ENCODE measurements at regions not wholly inside any gene's neighbourhood (a gene's known extent, or its start where the extent isn't known, plus 50 kb on each side); places are given as distances from the start of the nearest gene placed in this dataset.

DNA sequence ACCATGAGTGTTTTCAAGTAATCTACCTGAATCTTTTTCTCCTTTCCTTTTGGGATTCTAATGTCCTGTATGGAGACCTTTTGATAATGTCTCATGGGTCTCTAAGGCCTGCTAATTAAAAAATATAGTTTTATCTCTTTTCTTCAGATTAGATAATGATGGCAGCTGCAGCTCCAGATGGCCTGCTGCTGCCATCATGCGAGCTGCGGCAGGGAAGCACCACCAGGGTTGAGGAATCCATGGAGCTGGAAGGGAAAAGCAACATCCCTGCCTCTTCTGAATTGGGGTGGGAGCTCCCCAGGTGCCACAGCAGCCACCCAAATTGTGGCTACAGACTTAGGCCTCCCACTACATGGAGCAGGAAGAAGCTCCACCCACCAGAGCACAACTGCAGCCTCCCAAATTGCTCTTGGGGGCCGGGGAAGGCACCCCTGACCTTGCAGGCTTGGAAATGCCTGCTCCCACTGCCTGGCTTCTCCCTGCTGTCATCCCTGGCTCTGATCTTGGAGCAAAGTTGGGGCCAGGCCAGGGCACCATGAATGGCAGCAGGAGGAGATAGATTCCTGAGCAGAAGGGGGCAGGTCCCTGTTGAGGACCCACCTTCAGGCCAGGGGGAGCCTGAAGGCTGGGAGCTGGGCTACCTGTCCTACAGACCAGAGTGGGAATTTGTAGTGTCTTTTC, 189.6 kb upstream of the MAN1A1 start:
- Histone ChIP-seq H2AK5ac (ENCODE audit: low read depth, low read length) (peak overlapping the region; percentile 22), H3K4ac (ENCODE audit: low read depth, low read length) (no peak overlapping the region; the same call in 1 of the 2 replicates), H4K20me1 (ENCODE audit: insufficient read depth, low read length) (no peaks in the 10 kb centered on the region), H3K27me3 (ENCODE audit: control insufficient read depth, insufficient read depth, low read length) (no peaks in the 10 kb centered on the region; the same call in 1 of the 2 replicates), H2AK9ac (replicated peaks; ENCODE audit: low read depth, low read length, poor library complexity) (peak overlapping the region; percentile 55), H3K4me3 (ENCODE audit: insufficient read depth, low read depth, low read length) (no peak overlapping the region), H4K8ac (ENCODE audit: low read depth in 2 of 2, low read length in 2 of 2) (no peak overlapping the region), H4K91ac (ENCODE audit: insufficient read depth, low read depth, low read length) (peak overlapping the region; percentile 78; the same call in 1 of the 2 replicates), H3K9me3 (ENCODE audit: control insufficient read depth, insufficient read depth, low read length) (no peaks in the 10 kb centered on the region), H4K5ac (ENCODE audit: low read depth, low read length) (no peak overlapping the region), H3K27ac (ENCODE audit: insufficient read depth, low read length) (no peak overlapping the region), H3K56ac (ENCODE audit: extremely low read depth, insufficient read depth, low read length) (no peak overlapping the region), H3K23ac (ENCODE audit: low read depth, low read length) (no peak overlapping the region), H3K36me3 (ENCODE audit: control insufficient read depth, insufficient read depth, low read length) (no peaks in the 10 kb centered on the region), H3K79me1 (ENCODE audit: low read depth in 1 of 2, low read length in 2 of 2) (no peaks in the 10 kb centered on the region), H3K9ac (ENCODE audit: low read depth, low read length) (no peak overlapping the region), H3K9me1 (ENCODE audit: insufficient read depth, low read length) (peaks cover 4% of the 10 kb centered on the region; the same call in 1 of the 2 replicates), H2BK120ac (ENCODE audit: low read depth, low read length) (no peak overlapping the region), H3K4me1 (ENCODE audit: control insufficient read depth, insufficient read depth, low read length) (peaks cover 12% of the 10 kb centered on the region), H2BK5ac (ENCODE audit: low read depth, low read length, poor library complexity, severe bottlenecking) (no peak overlapping the region), H3K4me2 (ENCODE audit: low read depth, low read length) (no peak overlapping the region), H3K14ac (replicated peaks; ENCODE audit: low read depth, low read length) (no peak overlapping the region), H2AFZ (replicated peaks; ENCODE audit: low read length, poor library complexity) (no peak overlapping the region), H3K18ac (ENCODE audit: low read depth, low read length) (peak overlapping the region; percentile 75), H2BK15ac (ENCODE audit: low read depth, low read length) (peak overlapping the region; percentile 15; the same call in 1 of the 3 replicates), H2BK20ac (ENCODE audit: low read depth, low read length) (peak overlapping the region; percentile 81; the same call in 1 of the 2 replicates)
- in situ Hi-C loops (cut with MboI; ENCODE audit: low sequenced_read_pairs) = no loop called here
- dilution Hi-C loops (cut with HindIII; ENCODE audit: low sequenced_read_pairs, unreplicated experiment) = no loop called here
- intact Hi-C loops (cut with micrococcal nuclease) = no loop called here
- DNase-seq (no peak), ATAC-seq (ENCODE audit: low read depth) (no peak)
- no TSS peak for BruUV-seq (replicated peaks)
- POLR2A ChIA-PET (ENCODE audit: unreplicated experiment) = no interaction called here
- CTCF ChIA-PET = interaction anchor here (0.7 to 0.8 kb wide), 2 partner anchors 68 to 145 kb away, joined by 3 read pairs; no protein-coding TSS in a partner anchor
- no CpG with 5 or more reads among the region's 3 CpGs for WGBS, 2 experiments (ENCODE audit: extremely low coverage in 2 of 2, insufficient read length in 1 of 2)
- TF ChIP-seq MXI1 (IDR thresholded peaks at IDR 0.05; ENCODE audit: borderline replicate concordance, low read depth, low read length) = no peak
- TF ChIP-seq, protein P1, sequence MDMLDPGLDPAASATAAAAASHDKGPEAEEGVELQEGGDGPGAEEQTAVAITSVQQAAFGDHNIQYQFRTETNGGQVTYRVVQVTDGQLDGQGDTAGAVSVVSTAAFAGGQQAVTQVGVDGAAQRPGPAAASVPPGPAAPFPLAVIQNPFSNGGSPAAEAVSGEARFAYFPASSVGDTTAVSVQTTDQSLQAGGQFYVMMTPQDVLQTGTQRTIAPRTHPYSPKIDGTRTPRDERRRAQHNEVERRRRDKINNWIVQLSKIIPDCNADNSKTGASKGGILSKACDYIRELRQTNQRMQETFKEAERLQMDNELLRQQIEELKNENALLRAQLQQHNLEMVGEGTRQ (IDR thresholded peaks at IDR 0.05; ENCODE audit: low read depth, low read length) = no peak
- no peak for TF ChIP-seq RCOR1 (IDR thresholded peaks at IDR 0.05; ENCODE audit: insufficient replicate concordance, low read length)
- no peak for TF ChIP-seq FOS (IDR thresholded peaks at IDR 0.05; ENCODE audit: low read depth, low read length)
- no peak for TF ChIP-seq RFX5 (IDR thresholded peaks at IDR 0.05; ENCODE audit: low read depth, low read length)
- TF ChIP-seq, protein P2, sequence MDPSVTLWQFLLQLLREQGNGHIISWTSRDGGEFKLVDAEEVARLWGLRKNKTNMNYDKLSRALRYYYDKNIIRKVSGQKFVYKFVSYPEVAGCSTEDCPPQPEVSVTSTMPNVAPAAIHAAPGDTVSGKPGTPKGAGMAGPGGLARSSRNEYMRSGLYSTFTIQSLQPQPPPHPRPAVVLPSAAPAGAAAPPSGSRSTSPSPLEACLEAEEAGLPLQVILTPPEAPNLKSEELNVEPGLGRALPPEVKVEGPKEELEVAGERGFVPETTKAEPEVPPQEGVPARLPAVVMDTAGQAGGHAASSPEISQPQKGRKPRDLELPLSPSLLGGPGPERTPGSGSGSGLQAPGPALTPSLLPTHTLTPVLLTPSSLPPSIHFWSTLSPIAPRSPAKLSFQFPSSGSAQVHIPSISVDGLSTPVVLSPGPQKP (IDR thresholded peaks at IDR 0.05; ENCODE audit: borderline replicate concordance, low read depth, low read length) = no peak
- TF ChIP-seq MAFK (IDR thresholded peaks at IDR 0.05; ENCODE audit: low read depth, low read length) = no peak
- no peak for TF ChIP-seq CEBPB (IDR thresholded peaks at IDR 0.05; ENCODE audit: low read depth, low read length)
- TF ChIP-seq, protein P3, sequence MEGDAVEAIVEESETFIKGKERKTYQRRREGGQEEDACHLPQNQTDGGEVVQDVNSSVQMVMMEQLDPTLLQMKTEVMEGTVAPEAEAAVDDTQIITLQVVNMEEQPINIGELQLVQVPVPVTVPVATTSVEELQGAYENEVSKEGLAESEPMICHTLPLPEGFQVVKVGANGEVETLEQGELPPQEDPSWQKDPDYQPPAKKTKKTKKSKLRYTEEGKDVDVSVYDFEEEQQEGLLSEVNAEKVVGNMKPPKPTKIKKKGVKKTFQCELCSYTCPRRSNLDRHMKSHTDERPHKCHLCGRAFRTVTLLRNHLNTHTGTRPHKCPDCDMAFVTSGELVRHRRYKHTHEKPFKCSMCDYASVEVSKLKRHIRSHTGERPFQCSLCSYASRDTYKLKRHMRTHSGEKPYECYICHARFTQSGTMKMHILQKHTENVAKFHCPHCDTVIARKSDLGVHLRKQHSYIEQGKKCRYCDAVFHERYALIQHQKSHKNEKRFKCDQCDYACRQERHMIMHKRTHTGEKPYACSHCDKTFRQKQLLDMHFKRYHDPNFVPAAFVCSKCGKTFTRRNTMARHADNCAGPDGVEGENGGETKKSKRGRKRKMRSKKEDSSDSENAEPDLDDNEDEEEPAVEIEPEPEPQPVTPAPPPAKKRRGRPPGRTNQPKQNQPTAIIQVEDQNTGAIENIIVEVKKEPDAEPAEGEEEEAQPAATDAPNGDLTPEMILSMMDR (conservative IDR thresholded peaks at IDR 0.05; ENCODE audit: low read depth, low read length) = no peak
- TF ChIP-seq MAZ (IDR thresholded peaks at IDR 0.05; ENCODE audit: borderline replicate concordance, low read depth, low read length) = no peak
- TF ChIP-seq POLR2A (IDR thresholded peaks at IDR 0.05; ENCODE audit: low read depth, low read length) = no peak

Measured in IMR-90 (cell line).